A549 (cell line): ENCODE measurements at regions not wholly inside any gene's neighbourhood (a gene's known extent, or its start where the extent isn't known, plus 50 kb on each side); places are given as distances from the start of the nearest gene placed in this dataset.

Source experiments
- CTCF ChIP-seq: fragments of >200 bp; sonication (Bioruptor Twin); formaldehyde crosslinking; IDR thresholded peaks from 3 replicates; pipeline ENCODE4 v1.5.1; 2016
- POLR2A ChIP-seq: IDR thresholded peaks from 2 replicates; pipeline ENCODE4 v1.6.1; 2012; ENCODE audit warnings: mild to moderate bottlenecking, low read length

- no peak for TF ChIP-seq CTCF
- TF ChIP-seq POLR2A = no peak
These were observed 176.6 kb upstream of the ADAMTS5 start for GRCh38 chr21:27143476-27143875.
